Ovary (tissue), 3 donors: ENCODE measurements at regions not wholly inside any gene's neighbourhood (a gene's known extent, or its start where the extent isn't known, plus 50 kb on each side); places are given as distances from the start of the nearest gene placed in this dataset.

Source experiments
- CTCF ChIP-seq, 3 donors: fragments of 450-650 bp in 2 of 3; fragments of 200-600 bp in 1 of 3; IDR thresholded peaks; one replicate each; pipeline versions ENCODE4 v1.5.1 to v1.8.0; 2016 to 2022; ENCODE audit warnings: antibody characterized with exemption in 3 of 3, mild to moderate bottlenecking in 1 of 3
- EP300 ChIP-seq: sonication (generic); formaldehyde crosslinking; IDR thresholded peaks from one replicate; pipeline ENCODE4 v1.6.1; 2017; ENCODE audit warnings: antibody characterized with exemption
- donor health status: DM: no; HTN: no; CAD: no.

GRCh38 chr2:117407746-117408145 is 406.7 kb upstream of the DDX18 start:
- TF ChIP-seq EP300 (no peak), CTCF (IDR thresholded peaks at IDR 0.05) (no peak)
